ENCODE measurements at regions not wholly inside any gene's neighbourhood (a gene's known extent, or its start where the extent isn't known, plus 50 kb on each side); places are given as distances from the start of the nearest gene placed in this dataset.

- no peak overlapping the region for H3K27ac ChIP-seq
- DNase-seq (ENCODE audit: low spot score) = no peak
Measured at GRCh38 chr1:195569934-195570333, 1038.3 kb downstream of the KCNT2 start.

DNA sequence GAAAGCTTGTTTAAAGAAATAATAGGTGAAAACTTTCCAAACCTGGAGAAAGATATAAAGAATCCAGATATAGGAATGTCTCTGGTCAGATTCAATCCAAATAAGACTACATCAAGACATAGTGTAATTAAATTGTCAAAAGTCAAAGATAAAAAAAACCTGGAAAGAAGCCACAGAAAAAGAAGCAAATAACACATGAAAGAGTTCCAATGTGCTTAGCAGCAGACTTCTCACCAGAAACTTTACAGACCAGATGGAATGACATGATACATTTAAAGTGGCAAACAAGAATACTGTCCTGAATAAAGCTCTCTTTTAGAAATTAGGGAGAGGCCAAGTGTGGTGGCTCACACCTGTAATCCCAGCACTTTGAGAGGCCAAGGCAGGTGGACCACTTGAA lies 1039.9 kb downstream of the KCNT2 start:
- DNase-seq (ENCODE audit: low spot score) = no peak
- no peak overlapping the region for H3K27ac ChIP-seq
- H3K4me3 ChIP-seq = no peak overlapping the region
- TF ChIP-seq CTCF (IDR thresholded peaks at IDR 0.05) = no peak

More at GRCh38 chr1:195569934-195570333, 1038.3 kb downstream of the KCNT2 start:
- no peak overlapping the region for H3K4me3 ChIP-seq
- TF ChIP-seq CTCF (IDR thresholded peaks at IDR 0.05) = no peak

DNA sequence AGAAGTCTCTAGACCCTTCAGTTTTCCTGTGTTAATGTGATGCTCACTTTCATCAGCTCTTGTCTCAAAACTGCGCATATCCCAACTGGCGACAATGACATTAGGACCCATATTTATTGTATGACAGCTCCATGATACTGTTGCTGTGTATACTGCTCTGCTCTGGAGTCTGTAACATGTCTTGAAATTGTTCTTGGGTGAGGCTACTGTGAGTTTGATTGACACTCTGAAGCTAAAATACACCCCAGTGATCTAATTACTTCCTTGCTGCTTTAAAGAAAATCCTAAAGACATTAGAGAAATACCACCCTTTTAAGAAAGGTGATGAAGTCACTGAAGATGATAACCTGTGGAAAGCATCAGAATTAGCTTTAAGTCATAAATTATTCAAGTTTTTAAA lies 1046.2 kb downstream of the KCNT2 start:
- Histone ChIP-seq H3K27ac (no peak overlapping the region), H3K4me3 (no peak overlapping the region)
- TF ChIP-seq CTCF (IDR thresholded peaks at IDR 0.05) = no peak
- no peak for DNase-seq (ENCODE audit: low spot score)

GRCh38 chr1:195550071-195550862 lies 1058.0 kb downstream of the KCNT2 start:
- no peak overlapping the region for H3K4me3 ChIP-seq
- no peak overlapping the region for H3K27ac ChIP-seq
- DNase-seq (ENCODE audit: low spot score) = no peak
- no peak for TF ChIP-seq CTCF (IDR thresholded peaks at IDR 0.05)

DNA sequence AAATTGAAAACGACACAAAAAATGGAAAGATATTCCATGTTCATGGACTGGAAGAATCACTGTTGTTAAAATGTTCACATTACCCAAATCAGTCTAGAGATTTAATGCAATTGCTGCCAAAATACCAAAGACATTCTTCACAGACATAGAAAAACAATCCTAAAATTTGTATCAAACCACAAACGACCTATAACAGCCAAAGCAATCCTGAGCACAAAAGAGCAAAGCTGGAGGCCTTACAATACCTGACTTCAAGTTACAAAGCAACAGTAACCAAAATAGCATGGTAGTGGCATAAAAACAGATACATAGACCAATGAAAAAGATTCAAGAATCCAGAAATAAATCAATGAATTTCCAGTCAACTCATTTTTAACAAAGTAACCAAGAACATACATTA lies 1077.3 kb downstream of the KCNT2 start:
- TF ChIP-seq CTCF (IDR thresholded peaks at IDR 0.05) = no peak
- DNase-seq (ENCODE audit: low spot score) = no peak
- Histone ChIP-seq H3K27ac (no peak overlapping the region), H3K4me3 (no peak overlapping the region)

DNA sequence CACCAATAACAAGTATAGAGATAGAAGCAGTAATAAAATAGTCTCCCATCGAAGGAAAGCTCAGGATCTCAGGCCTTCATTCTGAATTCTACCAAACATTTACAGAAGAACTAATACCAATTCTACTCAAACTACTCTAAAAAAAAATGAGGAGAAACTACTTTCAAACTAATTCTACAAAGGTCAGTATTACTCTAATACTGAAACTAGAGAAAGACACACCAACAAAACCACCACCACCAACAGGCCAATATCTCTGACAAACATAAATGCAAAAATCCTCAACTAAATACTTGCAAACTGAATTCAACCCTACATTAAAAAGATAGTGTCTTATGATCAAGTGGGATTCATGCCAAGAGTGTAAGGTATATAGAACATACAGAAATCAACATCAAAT lies 1078.4 kb downstream of the KCNT2 start:
- Histone ChIP-seq H3K4me3 (no peak overlapping the region), H3K27ac (no peak overlapping the region)
- no peak for DNase-seq (ENCODE audit: low spot score)
- no peak for TF ChIP-seq CTCF (IDR thresholded peaks at IDR 0.05)

GRCh38 chr1:195520757-195521156 lies 1087.5 kb downstream of the KCNT2 start:
- Histone ChIP-seq H3K27ac (no peak overlapping the region), H3K4me3 (no peak overlapping the region)
- TF ChIP-seq CTCF (IDR thresholded peaks at IDR 0.05) = no peak
- DNase-seq (ENCODE audit: low spot score) = no peak
